ENCODE measurements at regions not wholly inside any gene's neighbourhood (a gene's known extent, or its start where the extent isn't known, plus 50 kb on each side); places are given as distances from the start of the nearest gene placed in this dataset.

DNA sequence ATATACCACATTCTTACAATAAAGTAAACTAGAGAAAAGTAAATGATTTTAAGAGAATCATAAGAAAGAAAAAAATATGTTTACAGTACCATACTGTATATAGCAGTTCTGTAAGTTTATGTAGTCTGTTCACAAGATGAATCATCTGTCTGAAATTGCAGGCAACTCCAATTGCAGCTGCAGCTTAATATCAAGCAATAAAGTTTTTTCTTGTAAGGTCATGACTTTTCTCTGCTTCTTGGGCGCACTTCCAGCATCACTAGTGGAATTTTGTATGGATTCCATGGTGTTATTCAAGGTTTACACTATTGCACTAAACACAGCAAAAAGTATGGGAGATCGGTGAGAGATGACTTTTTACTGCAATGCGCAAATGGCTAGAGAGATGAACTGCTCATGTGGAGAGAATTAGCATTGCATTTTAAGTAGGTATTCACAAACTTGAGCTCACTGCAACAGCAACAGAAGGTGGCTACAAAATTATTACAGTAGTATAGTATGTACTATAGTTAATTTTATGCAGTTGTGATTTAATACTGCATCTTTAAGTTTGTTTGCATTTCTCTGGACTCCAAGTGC lies 445.4 kb upstream of the OR4E1 start:
- Histone ChIP-seq H3K27me3 (replicated peaks in 1 of 4; ENCODE audit: control insufficient read depth in 3 of 4, extremely low read depth in 1 of 4, insufficient read depth in 3 of 4, low read length in 3 of 4) (no peaks in the 10 kb centered on the region), H3K23ac (ENCODE audit: insufficient read length) (no peak overlapping the region), H2AFZ (ENCODE audit: low read length) (no peak overlapping the region), H3K18ac (ENCODE audit: extremely low read depth, low read length) (no peak overlapping the region), H4K20me1 (replicated peaks in 1 of 2; ENCODE audit: control insufficient read depth in 1 of 2, insufficient read depth in 2 of 2, low read length in 2 of 2) (no peaks in the 10 kb centered on the region), H2BK20ac (ENCODE audit: low read length) (no peak overlapping the region), H3K9ac (replicated peaks in 1 of 4; ENCODE audit: extremely low read depth in 1 of 4, low read depth in 3 of 4, low read length in 3 of 4) (no peak overlapping the region), H2BK120ac (replicated peaks; ENCODE audit: low read depth, low read length) (no peak overlapping the region), H3K79me1 (ENCODE audit: low read depth, low read length) (no peaks in the 10 kb centered on the region), H3K9me3 (ENCODE audit: insufficient read depth in 2 of 2, low read depth in 1 of 2, low read length in 1 of 2) (no peaks in the 10 kb centered on the region), H3K27ac (ENCODE audit: low read depth, low read length) (no peak overlapping the region), H2BK5ac (ENCODE audit: low read depth, low read length) (no peak overlapping the region), H2BK12ac (ENCODE audit: low read depth, low read length) (no peak overlapping the region), H4K5ac (ENCODE audit: insufficient read length, low read depth, low read length) (no peak overlapping the region), H3K4me3 (ENCODE audit: extremely low read depth in 1 of 4, insufficient read depth in 2 of 4, low read depth in 3 of 4, low read length in 4 of 4) (no peak overlapping the region), H4K91ac (replicated peaks; ENCODE audit: insufficient read length, low read length) (no peak overlapping the region), H3K36me3 (ENCODE audit: control insufficient read depth in 2 of 4, insufficient read depth in 4 of 4, low read length in 3 of 4) (no peaks in the 10 kb centered on the region), H3K4ac (replicated peaks; ENCODE audit: insufficient read length, low read depth, low read length) (no peak overlapping the region), H3K23me2 (ENCODE audit: low read depth, low read length) (no peaks in the 10 kb centered on the region; the same call in 1 of the 2 replicates), H3K4me1 (replicated peaks in 1 of 4; ENCODE audit: control insufficient read depth in 3 of 4, insufficient read depth in 4 of 4, low read length in 3 of 4) (no peaks in the 10 kb centered on the region), H3K14ac (ENCODE audit: insufficient read length) (no peak overlapping the region), H4K8ac (ENCODE audit: extremely low read depth, insufficient read depth, low read length) (no peak overlapping the region), H3K4me2 (ENCODE audit: insufficient read depth in 1 of 2, low read depth in 2 of 2, low read length in 2 of 2) (no peak overlapping the region), H3K56ac (replicated peaks; ENCODE audit: insufficient read length, low read depth, low read length) (no peak overlapping the region), H3K79me2 (ENCODE audit: control insufficient read depth in 1 of 2, insufficient read depth in 2 of 2, low read length in 2 of 2) (no peaks in the 10 kb centered on the region), H2BK15ac (ENCODE audit: low read length) (no peak overlapping the region), H2AK5ac (ENCODE audit: low read depth, low read length) (no peak overlapping the region)
- FAIRE-seq (no peak), DNase-seq (ENCODE audit: low read depth in 1 of 2, low spot score in 2 of 2) (no peak)
- ChIA-PET CTCF (ENCODE audit: partially characterized antibody) (interaction anchor here (0.6 to 2.3 kb wide), 4 partner anchors 9 to 254 kb away, joined by 3 to 7 read pairs (median 3); no protein-coding TSS in a partner anchor), POLR2A (ENCODE audit: partially characterized antibody) (no interaction called here)
- TF ChIP-seq EP300 (IDR thresholded peaks at IDR 0.05; ENCODE audit: borderline replicate concordance in 1 of 2, low read depth in 2 of 2, low read length in 2 of 2) = no peak
- no peak for TF ChIP-seq NANOG (IDR thresholded peaks at IDR 0.05; ENCODE audit: insufficient read depth, low read depth, low read length, poor library complexity, severe bottlenecking)
- TF ChIP-seq RAD21 (IDR thresholded peaks at IDR 0.05 in 1 of 2, conservative IDR thresholded peaks at IDR 0.05 in 1 of 2; ENCODE audit: low read depth in 2 of 2, low read length in 2 of 2) = no peak
- no peak for TF ChIP-seq CHD2 (IDR thresholded peaks at IDR 0.05; ENCODE audit: low read length)
- no peak for TF ChIP-seq EGR1 (IDR thresholded peaks at IDR 0.05; ENCODE audit: borderline replicate concordance, low read depth, low read length)
- WGBS, 2 experiments (ENCODE audit: extremely low coverage in 1 of 2, insufficient coverage in 1 of 2, insufficient read length in 1 of 2, insufficient replicate concordance in 2 of 2, low coverage in 1 of 2, low lambda C conversion rate in 2 of 2, missing lambda C conversion rate in 1 of 2) = 88% methylated on average over 3 of the region's 3 CpGs; no CpG with 5 or more reads in 1 of the 2 experiments
